Peyer's patch (tissue), 4 donors: ENCODE measurements at regions not wholly inside any gene's neighbourhood (a gene's known extent, or its start where the extent isn't known, plus 50 kb on each side); places are given as distances from the start of the nearest gene placed in this dataset.

Experiments
- DNase-seq, 3 donors: peaks; one replicate each; pipeline ENCODE4 v3.0.0-alpha.2; 2017 to 2019
- H3K27ac ChIP-seq, 4 donors: fragments of 200-600 bp; sonication (generic); one replicate each; pipeline ENCODE4 v1.5.1; 2016 to 2019
- H3K27me3 ChIP-seq, 2 donors: fragments of 200-600 bp; sonication (generic); one replicate each; pipeline ENCODE4 v1.5.1; 2019
- H3K36me3 ChIP-seq, 3 donors: fragments of 200-600 bp; sonication (generic); one replicate each; pipeline ENCODE4 v1.5.1; 2016 to 2019
- H3K4me1 ChIP-seq, 4 donors: fragments of 200-600 bp; sonication (generic); one replicate each; pipeline ENCODE4 v1.5.1; 2016 to 2019
- H3K4me3 ChIP-seq, 4 donors: fragments of 200-600 bp; sonication (generic); 1 replicate in 3 of 4; 2 replicates in 1 of 4; pipeline ENCODE4 v1.5.1; 2016 to 2019; ENCODE audit warnings: mild to moderate bottlenecking in 1 of 4
- H3K9me3 ChIP-seq, 4 donors: fragments of 200-600 bp; sonication (generic); one replicate each; pipeline ENCODE4 v1.5.1; 2016 to 2019; ENCODE audit warnings: mild to moderate bottlenecking in 1 of 4
- POLR2A ChIP-seq, 2 donors: fragments of 450-650 bp; IDR thresholded peaks; one replicate each; pipeline ENCODE4 v1.5.1; 2017; ENCODE audit warnings: antibody characterized with exemption in 2 of 2, mild to moderate bottlenecking in 2 of 2, moderate library complexity in 2 of 2
- TF ChIP-seq, protein P1 (sequence below), 6 experiments: fragments of 450-650 bp in 4 of 6; fragments of 200-600 bp in 2 of 6; sonication (generic) in 1 of 6; IDR thresholded peaks; one replicate each; pipeline ENCODE4 v1.5.1; 2017 to 2019; ENCODE audit warnings: antibody characterized with exemption in 6 of 6, mild to moderate bottlenecking in 3 of 6, moderate library complexity in 1 of 6

DNA sequence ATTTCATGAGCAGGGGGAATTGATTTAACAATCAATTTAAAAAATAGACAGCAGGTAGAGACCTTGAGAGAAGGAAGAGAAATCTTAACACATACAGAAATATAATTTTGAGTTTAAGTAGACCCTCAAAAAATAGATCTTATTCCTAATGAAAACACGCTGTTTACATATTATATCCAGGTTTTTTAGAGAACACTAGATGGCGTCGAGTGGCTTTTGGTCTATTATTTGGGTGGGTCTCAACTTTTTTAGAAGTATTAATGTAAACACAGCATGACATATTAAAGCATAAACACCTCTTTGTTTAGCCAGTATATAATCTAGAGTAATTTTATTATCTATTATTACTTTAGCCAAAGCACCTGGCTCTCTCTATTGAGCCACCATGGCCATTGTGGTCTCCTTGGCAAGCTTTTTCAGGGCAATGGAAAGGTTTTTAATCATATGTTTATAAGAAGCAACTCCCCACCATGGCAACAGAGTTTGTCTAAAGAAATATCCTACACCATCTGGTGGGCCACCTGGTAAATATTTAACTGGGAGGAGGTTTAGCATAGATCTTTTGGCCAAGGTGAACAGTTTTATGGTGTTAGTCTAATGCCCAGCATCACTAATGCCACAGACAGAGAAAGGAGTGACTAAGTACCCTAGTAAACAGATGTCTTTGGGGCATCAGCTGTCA lies 59.7 kb upstream of the PRSS1 start:
- no peak for DNase-seq
- Histone ChIP-seq H3K4me1 (no peaks in the 10 kb centered on the region), H3K9me3 (no peaks in the 10 kb centered on the region), H3K27ac (no peak overlapping the region), H3K4me3 (no peak overlapping the region), H3K27me3 (no peaks in the 10 kb centered on the region), H3K36me3 (no peaks in the 10 kb centered on the region)
- TF ChIP-seq POLR2A (IDR thresholded peaks at IDR 0.05): no peak
- TF ChIP-seq, protein P1, sequence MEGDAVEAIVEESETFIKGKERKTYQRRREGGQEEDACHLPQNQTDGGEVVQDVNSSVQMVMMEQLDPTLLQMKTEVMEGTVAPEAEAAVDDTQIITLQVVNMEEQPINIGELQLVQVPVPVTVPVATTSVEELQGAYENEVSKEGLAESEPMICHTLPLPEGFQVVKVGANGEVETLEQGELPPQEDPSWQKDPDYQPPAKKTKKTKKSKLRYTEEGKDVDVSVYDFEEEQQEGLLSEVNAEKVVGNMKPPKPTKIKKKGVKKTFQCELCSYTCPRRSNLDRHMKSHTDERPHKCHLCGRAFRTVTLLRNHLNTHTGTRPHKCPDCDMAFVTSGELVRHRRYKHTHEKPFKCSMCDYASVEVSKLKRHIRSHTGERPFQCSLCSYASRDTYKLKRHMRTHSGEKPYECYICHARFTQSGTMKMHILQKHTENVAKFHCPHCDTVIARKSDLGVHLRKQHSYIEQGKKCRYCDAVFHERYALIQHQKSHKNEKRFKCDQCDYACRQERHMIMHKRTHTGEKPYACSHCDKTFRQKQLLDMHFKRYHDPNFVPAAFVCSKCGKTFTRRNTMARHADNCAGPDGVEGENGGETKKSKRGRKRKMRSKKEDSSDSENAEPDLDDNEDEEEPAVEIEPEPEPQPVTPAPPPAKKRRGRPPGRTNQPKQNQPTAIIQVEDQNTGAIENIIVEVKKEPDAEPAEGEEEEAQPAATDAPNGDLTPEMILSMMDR (IDR thresholded peaks at IDR 0.05): no peak

DNA sequence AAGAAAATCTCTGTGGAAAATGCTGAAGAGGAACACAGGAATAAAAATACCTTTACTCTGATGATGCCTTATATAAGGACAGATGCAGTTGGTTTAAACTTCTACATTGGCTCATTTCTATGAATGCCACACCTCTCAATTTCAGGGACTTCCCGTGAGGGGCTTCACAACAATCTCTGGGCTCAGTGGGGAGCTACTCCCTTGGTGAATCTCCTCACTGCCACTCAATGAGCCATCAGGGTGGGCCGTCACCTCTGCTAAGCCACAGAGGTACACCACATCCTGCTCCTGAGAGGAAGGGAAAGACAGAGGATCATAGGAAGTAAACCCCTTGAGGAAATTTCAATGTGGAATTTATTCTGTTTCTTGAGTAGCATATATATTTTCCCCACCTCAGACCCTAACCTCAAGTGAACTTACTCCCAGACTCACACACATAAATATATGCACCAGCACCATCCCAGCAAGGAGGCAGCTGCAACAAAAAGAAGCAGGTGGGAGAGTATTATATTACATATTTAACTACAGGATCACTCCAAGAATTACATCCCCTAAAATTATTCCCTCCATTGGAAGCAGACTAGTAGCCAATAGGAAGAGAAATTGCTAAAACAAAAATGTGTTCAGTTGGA lies 63.3 kb upstream of the PRSS1 start:
- H3K4me1 ChIP-seq: no peaks in the 10 kb centered on the region
- TF ChIP-seq, protein P1 (IDR thresholded peaks at IDR 0.05): no peak
- no peak for TF ChIP-seq POLR2A (IDR thresholded peaks at IDR 0.05)

DNA sequence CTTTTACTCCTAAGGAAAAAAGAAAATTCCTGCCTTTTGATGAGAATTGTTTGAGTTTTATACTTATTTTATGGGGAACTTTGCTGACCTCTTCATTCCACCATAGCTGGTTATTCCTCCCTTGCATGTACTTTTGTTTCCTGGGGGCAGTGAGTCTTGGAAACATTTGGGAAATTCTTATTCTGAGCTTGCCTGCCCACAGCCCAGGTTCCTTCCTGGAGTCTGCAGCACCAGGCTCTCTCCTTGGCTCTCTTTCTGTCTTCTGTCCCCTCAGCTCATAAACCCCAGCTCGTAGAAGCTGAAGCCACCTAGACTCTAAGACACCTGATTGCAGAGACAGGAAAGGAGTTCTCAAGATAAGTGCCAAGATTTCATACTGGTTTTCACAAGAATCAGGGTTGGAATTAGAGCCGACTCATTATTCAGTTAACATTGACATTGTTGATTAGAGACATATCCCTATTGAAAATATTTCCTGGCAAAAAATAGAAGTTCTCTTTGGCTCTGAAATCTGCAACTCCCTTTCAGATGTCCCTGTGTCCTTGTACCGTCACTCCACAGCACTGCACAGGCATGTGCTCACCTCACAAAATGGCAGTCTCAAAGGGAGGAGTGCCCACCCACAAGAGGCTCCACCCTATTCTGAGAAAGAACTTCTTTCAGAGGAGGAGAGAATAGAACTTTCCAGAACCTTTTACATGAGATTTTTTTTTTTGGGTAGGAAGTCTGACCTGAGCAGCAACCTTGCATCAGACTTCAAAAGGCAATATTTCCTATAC lies 67.8 kb upstream of the PRSS1 start:
- no peak for DNase-seq
- Histone ChIP-seq H3K27ac (no peak overlapping the region), H3K9me3 (no peaks in the 10 kb centered on the region), H3K36me3 (no peaks in the 10 kb centered on the region), H3K4me1 (no peaks in the 10 kb centered on the region), H3K4me3 (no peak overlapping the region), H3K27me3 (no peaks in the 10 kb centered on the region)
- TF ChIP-seq, protein P1 (IDR thresholded peaks at IDR 0.05): no peak
- no peak for TF ChIP-seq POLR2A (IDR thresholded peaks at IDR 0.05)

More for the DNA sequence above, 63.3 kb upstream of the PRSS1 start:
- no peak for DNase-seq
- Histone ChIP-seq H3K9me3 (no peaks in the 10 kb centered on the region), H3K36me3 (no peaks in the 10 kb centered on the region), H3K27ac (no peak overlapping the region), H3K27me3 (no peaks in the 10 kb centered on the region), H3K4me3 (no peak overlapping the region)

DNA sequence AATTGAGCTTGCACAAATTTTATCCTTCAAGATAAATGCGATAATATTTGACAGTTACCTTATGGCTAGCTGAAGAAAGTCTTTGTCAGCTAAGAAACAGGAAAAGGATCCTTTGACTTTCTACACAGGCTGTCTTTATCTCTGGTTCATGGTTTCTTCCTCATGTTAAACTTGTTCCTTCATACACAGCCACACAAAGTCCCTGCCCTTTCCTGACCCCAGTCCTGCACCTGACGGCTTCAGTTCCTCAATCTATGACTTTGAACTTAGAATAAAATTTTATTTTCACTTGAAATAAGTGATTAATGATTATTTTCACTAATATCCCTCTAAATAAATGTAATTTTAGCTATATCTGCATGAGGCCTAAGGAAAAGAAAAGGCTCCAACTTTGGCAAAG lies 77.8 kb upstream of the PRSS1 start:
- Histone ChIP-seq H3K27ac (no peak overlapping the region), H3K36me3 (no peaks in the 10 kb centered on the region), H3K27me3 (no peaks in the 10 kb centered on the region), H3K4me1 (no peaks in the 10 kb centered on the region), H3K9me3 (no peaks in the 10 kb centered on the region), H3K4me3 (no peak overlapping the region)
- no peak for DNase-seq
- TF ChIP-seq POLR2A (IDR thresholded peaks at IDR 0.05): no peak
- TF ChIP-seq, protein P1 (IDR thresholded peaks at IDR 0.05): no peak

DNA sequence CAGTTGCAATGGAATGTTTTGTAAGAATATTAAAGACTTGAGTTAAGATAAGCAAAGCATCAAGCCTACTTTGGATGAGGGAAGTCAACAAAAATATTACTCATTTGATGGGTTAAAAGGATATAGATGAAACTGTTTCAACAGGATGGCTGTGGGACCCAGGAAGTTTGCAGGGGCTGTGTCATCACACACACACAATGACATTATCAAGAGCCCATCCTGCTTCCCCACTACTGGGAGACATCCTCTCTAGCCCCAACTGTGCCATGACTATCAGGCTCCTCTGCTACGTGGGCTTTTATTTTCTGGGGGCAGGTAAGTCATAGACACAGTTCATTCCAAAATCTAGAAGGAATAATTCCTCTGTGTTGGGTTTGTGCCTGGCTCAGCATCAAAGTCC lies 78.8 kb upstream of the PRSS1 start:
- no peaks in the 10 kb centered on the region for H3K4me1 ChIP-seq
- no peak overlapping the region for H3K27ac ChIP-seq
- no peak overlapping the region for H3K4me3 ChIP-seq
- H3K36me3 ChIP-seq: no peaks in the 10 kb centered on the region
- no peaks in the 10 kb centered on the region for H3K27me3 ChIP-seq
- DNase-seq: no peak
- no peak for TF ChIP-seq POLR2A (IDR thresholded peaks at IDR 0.05)
- TF ChIP-seq, protein P1 (IDR thresholded peaks at IDR 0.05): no peak
- H3K9me3 ChIP-seq: no peaks in the 10 kb centered on the region
